Stimulated activated CD4-positive, alpha-beta T cell treated with anti-CD3 and anti-CD28 coated beads, Interleukin-4, amount 100 ng/mL, for 4 hours (primary cell): ENCODE measurements at regions not wholly inside any gene's neighbourhood (a gene's known extent, or its start where the extent isn't known, plus 50 kb on each side); places are given as distances from the start of the nearest gene placed in this dataset.

Source experiments
- DNase-seq, 2 experiments: peaks; one replicate each; pipeline ENCODE4 v3.0.0-alpha.2; 2020

- DNase-seq, result no peak
These were observed 78.0 kb upstream of the IFNG-AS1 start for GRCh38 chr12:67911275-67911600.

GRCh38 chr12:67911789-67912188 lies 77.5 kb upstream of the IFNG-AS1 start:
- DNase-seq, result no peak

- no peak for DNase-seq
These were observed 73.9 kb upstream of the IFNG-AS1 start for GRCh38 chr12:67915335-67915851.

- DNase-seq, result no peak
These were observed 72.8 kb upstream of the IFNG-AS1 start for GRCh38 chr12:67916266-67916970.

GRCh38 chr12:67917811-67918210 lies 71.4 kb upstream of the IFNG-AS1 start:
- DNase-seq, result no peak

GRCh38 chr12:67918441-67918840 lies 70.8 kb upstream of the IFNG-AS1 start:
- DNase-seq, result no peak

GRCh38 chr12:67919406-67919805 lies 69.8 kb upstream of the IFNG-AS1 start:
- no peak for DNase-seq

GRCh38 chr12:67920413-67920812 lies 68.8 kb upstream of the IFNG-AS1 start:
- no peak for DNase-seq

- DNase-seq, result no peak
These were observed 68.0 kb upstream of the IFNG-AS1 start for GRCh38 chr12:67921286-67921685.

GRCh38 chr12:67922245-67922644 lies 67.0 kb upstream of the IFNG-AS1 start:
- no peak for DNase-seq

- DNase-seq, result no peak
These were observed 64.2 kb upstream of the IFNG-AS1 start for GRCh38 chr12:67925077-67925476.

GRCh38 chr12:67925552-67925951 lies 63.7 kb upstream of the IFNG-AS1 start:
- DNase-seq, result no peak

GRCh38 chr12:67926063-67926462 lies 63.2 kb upstream of the IFNG-AS1 start:
- DNase-seq, result no peak

GRCh38 chr12:67927324-67927723 lies 61.9 kb upstream of the IFNG-AS1 start:
- no peak for DNase-seq

- DNase-seq, result no peak
These were observed 61.4 kb upstream of the IFNG-AS1 start for GRCh38 chr12:67927815-67928214.

- no peak for DNase-seq
These were observed 60.4 kb upstream of the IFNG-AS1 start for GRCh38 chr12:67928621-67929383.

- DNase-seq, result no peak
These were observed 59.9 kb upstream of the IFNG-AS1 start for GRCh38 chr12:67929384-67929772.

GRCh38 chr12:67937822-67938221 lies 51.4 kb upstream of the IFNG-AS1 start:
- no peak for DNase-seq
